ENCODE measurements at regions not wholly inside any gene's neighbourhood (a gene's known extent, or its start where the extent isn't known, plus 50 kb on each side); places are given as distances from the start of the nearest gene placed in this dataset.

GRCh38 chr12:39240587-39240986 lies 202.3 kb downstream of the KIF21A start:
- DNase-seq (ENCODE audit: low read depth): no peak

- no peak for DNase-seq (ENCODE audit: low read depth)
Measured at GRCh38 chr12:39239490-39240486, 203.1 kb downstream of the KIF21A start.

- no peak for DNase-seq (ENCODE audit: low read depth)
Measured at GRCh38 chr12:39237004-39237403, 205.9 kb downstream of the KIF21A start.

GRCh38 chr12:39235990-39236767 lies 206.7 kb downstream of the KIF21A start:
- DNase-seq (ENCODE audit: low read depth): no peak

GRCh38 chr12:39230086-39230485 lies 212.8 kb downstream of the KIF21A start:
- DNase-seq (ENCODE audit: low read depth): no peak

- DNase-seq (ENCODE audit: low read depth): no peak
Measured at GRCh38 chr12:39227218-39227617, 215.7 kb downstream of the KIF21A start.

GRCh38 chr12:39224971-39225370 lies 217.9 kb downstream of the KIF21A start:
- DNase-seq (ENCODE audit: low read depth): no peak

GRCh38 chr12:39205969-39206368 lies 237.0 kb downstream of the KIF21A start:
- no peak for DNase-seq (ENCODE audit: low read depth)

- DNase-seq (ENCODE audit: low read depth): no peak
Measured at GRCh38 chr12:39199351-39199750, 243.6 kb downstream of the KIF21A start.

GRCh38 chr12:39188689-39189088 lies 254.2 kb downstream of the KIF21A start:
- no peak for DNase-seq (ENCODE audit: low read depth)

- no peak for DNase-seq (ENCODE audit: low read depth)
Measured at GRCh38 chr12:39186744-39187143, 256.2 kb downstream of the KIF21A start.

- DNase-seq (ENCODE audit: low read depth): no peak
Measured at GRCh38 chr12:39178837-39179236, 264.1 kb downstream of the KIF21A start.

- no peak for DNase-seq (ENCODE audit: low read depth)
Measured at GRCh38 chr12:39176356-39176755, 266.6 kb downstream of the KIF21A start.

GRCh38 chr12:39173726-39174125 lies 268.3 kb upstream of the CPNE8 start:
- no peak for DNase-seq (ENCODE audit: low read depth)

GRCh38 chr12:39165338-39165737 lies 259.9 kb upstream of the CPNE8 start:
- no peak for DNase-seq (ENCODE audit: low read depth)

GRCh38 chr12:39161465-39162085 lies 256.2 kb upstream of the CPNE8 start:
- no peak for DNase-seq (ENCODE audit: low read depth)

- DNase-seq (ENCODE audit: low read depth): no peak
Measured at GRCh38 chr12:39157696-39158342, 252.4 kb upstream of the CPNE8 start.

GRCh38 chr12:39145175-39145999 lies 240.0 kb upstream of the CPNE8 start:
- no peak for DNase-seq (ENCODE audit: low read depth)

- no peak for DNase-seq (ENCODE audit: low read depth)
Measured at GRCh38 chr12:39144613-39145061, 239.2 kb upstream of the CPNE8 start.

GRCh38 chr12:39138268-39138667 lies 232.9 kb upstream of the CPNE8 start:
- DNase-seq (ENCODE audit: low read depth): no peak

- DNase-seq (ENCODE audit: low read depth): no peak
Measured at GRCh38 chr12:39127401-39127800, 222.0 kb upstream of the CPNE8 start.

Data from fibroblast of gingiva (primary cell).